Endothelial cell of umbilical vein (primary cell): ENCODE measurements at regions not wholly inside any gene's neighbourhood (a gene's known extent, or its start where the extent isn't known, plus 50 kb on each side); places are given as distances from the start of the nearest gene placed in this dataset.

Experiments used
- BruUV-seq: library from RNA; stranded (reverse); fragments of 400-500 nt; replicated peaks from 2 replicates; lab custom pipeline; 2021; lab: Mats Ljungman, UMichigan
- CTCF ChIA-PET: fragments of 300-600, 350-600 bp; sonication (Branson Sonifier 250); formaldehyde crosslinking; loops from one replicate; lab custom pipeline; 2021; ENCODE audit warnings: antibody characterized with exemption, inconsistent platforms; lab: Charles Lee
- POLR2A ChIA-PET: fragments of 300-600, 350-600 bp; sonication (Branson Sonifier 250); formaldehyde crosslinking; loops from one replicate; lab custom pipeline; 2021; ENCODE audit warnings: antibody characterized with exemption, inconsistent platforms; lab: Charles Lee
- DNase-seq: peaks from one replicate; pipeline ENCODE4 v3.0.0-alpha.2; 2011; ENCODE audit warnings: low read depth, low spot score
- FAIRE-seq: peaks from 2 replicates; lab custom pipeline; 2011; peaks lifted over from hg19 to GRCh38; lab: Jason Lieb, UNC
- H2AFZ ChIP-seq: 2 replicates; pipeline ENCODE4 v1.6.0; 2012; ENCODE audit warnings: low read depth, low read length, control low read depth, inconsistent platforms
- H3K27ac ChIP-seq: 2 replicates; pipeline ENCODE4 v1.5.1; 2011; ENCODE audit warnings: low read depth, mild to moderate bottlenecking, control low read depth, low read length, moderate library complexity; ENCODE audit not compliant: insufficient read depth
- H3K27me3 ChIP-seq, 2 experiments: 2 replicates each; pipeline versions ENCODE4 v1.6.0 to v1.6.1; 2011; ENCODE audit warnings: low read length in 2 of 2, mixed read lengths in 1 of 2; ENCODE audit not compliant: control insufficient read depth in 2 of 2, insufficient read depth in 2 of 2
- H3K36me3 ChIP-seq, 2 experiments: 2 replicates in 1 of 2; 3 replicates in 1 of 2; pipeline ENCODE4 v1.5.1; 2011; ENCODE audit warnings: low read length in 2 of 2, mild to moderate bottlenecking in 1 of 2, moderate library complexity in 1 of 2; ENCODE audit not compliant: control insufficient read depth in 2 of 2, insufficient read depth in 2 of 2; ENCODE audit errors: extremely low read depth in 1 of 2
- H3K4me1 ChIP-seq: 3 replicates; pipeline ENCODE4 v1.5.1; 2011; ENCODE audit warnings: mild to moderate bottlenecking, low read length; ENCODE audit not compliant: control insufficient read depth, insufficient read depth; ENCODE audit errors: extremely low read depth
- H3K4me2 ChIP-seq: 2 replicates; pipeline ENCODE4 v1.6.1; 2011; ENCODE audit warnings: low read length, control low read depth, mixed read lengths; ENCODE audit not compliant: insufficient read depth
- H3K4me3 ChIP-seq, 3 experiments: fragments of 200-600 bp in 1 of 3; sonication (generic), shearing (Covaris generic) in 1 of 3; replicated peaks in 1 of 3; 2 replicates each; pipeline ENCODE4 v1.5.1; 2011 to 2016; ENCODE audit warnings: control low read depth in 3 of 3, low read length in 3 of 3, mild to moderate bottlenecking in 2 of 3, inconsistent platforms in 1 of 3, low read depth in 1 of 3, moderate library complexity in 1 of 3; ENCODE audit not compliant: insufficient read depth in 1 of 3
- H3K79me2 ChIP-seq: 2 replicates; pipeline ENCODE4 v1.6.0; 2012; ENCODE audit warnings: low read length, inconsistent platforms; ENCODE audit not compliant: control insufficient read depth, insufficient read depth
- H3K9ac ChIP-seq: replicated peaks from 2 replicates; pipeline ENCODE3; 2011; ENCODE audit warnings: low read length, control low read depth; ENCODE audit not compliant: insufficient read depth; ENCODE audit errors: extremely low read depth
- H3K9me1 ChIP-seq: replicated peaks from 3 replicates; pipeline ENCODE4 v1.6.0; 2011; ENCODE audit warnings: mild to moderate bottlenecking, low read length; ENCODE audit not compliant: control insufficient read depth, insufficient read depth; ENCODE audit errors: extremely low read depth
- H3K9me3 ChIP-seq: replicated peaks from 2 replicates; pipeline ENCODE4 v1.5.1; 2012; ENCODE audit warnings: low read length, inconsistent platforms; ENCODE audit not compliant: control insufficient read depth, insufficient read depth
- H4K20me1 ChIP-seq: replicated peaks from 2 replicates; pipeline ENCODE3; 2011; ENCODE audit warnings: mild to moderate bottlenecking, low read length; ENCODE audit not compliant: control insufficient read depth, insufficient read depth; ENCODE audit errors: extremely low read depth
- EZH2 ChIP-seq: IDR thresholded peaks from 2 replicates; pipeline ENCODE4 v1.6.1; 2012; ENCODE audit warnings: borderline replicate concordance, low read depth, mild to moderate bottlenecking, moderate library complexity, low read length, inconsistent platforms; ENCODE audit not compliant: severe bottlenecking
- FOS ChIP-seq: IDR thresholded peaks from 2 replicates; pipeline ENCODE4 v1.6.1; 2011; ENCODE audit warnings: mild to moderate bottlenecking, low read length, moderate library complexity, borderline replicate concordance; ENCODE audit not compliant: insufficient read depth
- GATA2 ChIP-seq: IDR thresholded peaks from 2 replicates; pipeline ENCODE4 v1.7.0; 2011; ENCODE audit warnings: low read depth, mild to moderate bottlenecking, moderate library complexity, mixed read lengths, low read length; ENCODE audit not compliant: insufficient read length, insufficient read depth
- JUN ChIP-seq: IDR thresholded peaks from 2 replicates; pipeline ENCODE4 v1.6.1; 2011; ENCODE audit warnings: borderline replicate concordance, low read depth; ENCODE audit not compliant: insufficient read length, insufficient read depth
- MYC ChIP-seq: IDR thresholded peaks from one replicate; pipeline ENCODE4 v1.6.1; 2011; ENCODE audit warnings: mild to moderate bottlenecking, low read depth, low read length
- POLR2A ChIP-seq: IDR thresholded peaks from 2 replicates; pipeline ENCODE4 v1.6.1; 2012; ENCODE audit warnings: low read depth, mild to moderate bottlenecking, control low read depth, low read length
- POLR2AphosphoS5 ChIP-seq: IDR thresholded peaks from 2 replicates; pipeline ENCODE4 v1.6.1; 2012; ENCODE audit warnings: low read depth, mild to moderate bottlenecking, control low read depth, low read length, moderate library complexity; ENCODE audit not compliant: insufficient read depth
- dilution Hi-C: fragments of 300-500 bp; cut with MboI; formaldehyde crosslinking; loops from one replicate; pipeline ENCODE4 v1.15.0; 2019; ENCODE audit warnings: low sequenced_read_pairs; ENCODE audit not compliant: extremely low pct_ligation_motif_present
- intact Hi-C: fragments of 100-400 bp; cut with micrococcal nuclease; formaldehyde crosslinking; loops from one replicate; pipeline ENCODE4 v1.10.0; 2022
- TF ChIP-seq, protein P1 (sequence below): IDR thresholded peaks from 2 replicates; pipeline ENCODE4 v1.6.1; 2011; ENCODE audit not compliant: insufficient read depth, insufficient read length
- TF ChIP-seq, protein P2 (sequence below), 2 donors: IDR thresholded peaks; 1 replicate in 1 of 2; 2 replicates in 1 of 2; pipeline ENCODE4 v1.5.1; 2011; ENCODE audit warnings: low read length in 2 of 2, mild to moderate bottlenecking in 2 of 2, moderate library complexity in 2 of 2, control low read depth in 1 of 2, inconsistent platforms in 1 of 2, low read depth in 1 of 2; ENCODE audit not compliant: insufficient read depth in 1 of 2; ENCODE audit errors: extremely low read depth in 1 of 2

DNA sequence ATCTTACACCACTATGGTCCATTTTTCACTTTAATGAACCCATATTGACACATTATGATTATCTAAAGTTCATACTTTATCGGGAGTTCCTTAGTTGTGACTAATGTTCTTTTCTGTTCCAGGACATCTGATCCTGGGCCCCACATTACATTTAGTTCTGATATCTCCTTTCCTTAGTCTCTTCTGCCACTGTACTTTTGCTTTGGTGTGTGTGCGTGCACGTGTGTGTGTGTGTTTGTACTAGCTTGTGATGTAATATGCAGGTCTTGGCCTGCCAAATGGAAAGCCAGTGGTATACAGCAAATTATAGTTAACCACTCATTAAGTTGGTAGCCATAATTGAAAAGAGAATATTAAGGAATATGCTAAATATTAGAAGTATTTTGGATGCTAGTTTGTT is 88.0 kb downstream of the CDC42EP3 start:
- Histone ChIP-seq H3K36me3 (no peaks in the 10 kb centered on the region), H3K27me3 (no peaks in the 10 kb centered on the region), H3K4me1 (peaks cover 62% of the 10 kb centered on the region), H3K4me3 (no peak overlapping the region), H2AFZ (peak overlapping the region; percentile 66), H3K9ac (peak overlapping the region; percentile 21), H3K79me2 (no peaks in the 10 kb centered on the region), H3K4me2 (peak overlapping the region; percentile 32), H3K27ac (peak overlapping the region; percentile 45), H3K9me3 (no peaks in the 10 kb centered on the region), H3K9me1 (no peaks in the 10 kb centered on the region), H4K20me1 (no peaks in the 10 kb centered on the region)
- no peak for FAIRE-seq
- dilution Hi-C loops (no loop called here), intact Hi-C loops (no loop called here)
- ChIA-PET CTCF (interaction anchor here (0.8 to 6.6 kb wide), 14 partner anchors 16 to 294 kb away, joined by 3 to 33 read pairs (median 4); no protein-coding TSS in a partner anchor), POLR2A (no interaction called here)
- DNase-seq, result no peak
- BruUV-seq, result no TSS peak
- TF ChIP-seq FOS (no peak), MYC (no peak), EZH2 (no peak), POLR2AphosphoS5 (peak; percentile 7), GATA2 (peak; percentile 33), JUN (no peak), POLR2A (no peak)
- TF ChIP-seq, protein P1, sequence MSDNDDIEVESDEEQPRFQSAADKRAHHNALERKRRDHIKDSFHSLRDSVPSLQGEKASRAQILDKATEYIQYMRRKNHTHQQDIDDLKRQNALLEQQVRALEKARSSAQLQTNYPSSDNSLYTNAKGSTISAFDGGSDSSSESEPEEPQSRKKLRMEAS, result no peak
- TF ChIP-seq, protein P2, sequence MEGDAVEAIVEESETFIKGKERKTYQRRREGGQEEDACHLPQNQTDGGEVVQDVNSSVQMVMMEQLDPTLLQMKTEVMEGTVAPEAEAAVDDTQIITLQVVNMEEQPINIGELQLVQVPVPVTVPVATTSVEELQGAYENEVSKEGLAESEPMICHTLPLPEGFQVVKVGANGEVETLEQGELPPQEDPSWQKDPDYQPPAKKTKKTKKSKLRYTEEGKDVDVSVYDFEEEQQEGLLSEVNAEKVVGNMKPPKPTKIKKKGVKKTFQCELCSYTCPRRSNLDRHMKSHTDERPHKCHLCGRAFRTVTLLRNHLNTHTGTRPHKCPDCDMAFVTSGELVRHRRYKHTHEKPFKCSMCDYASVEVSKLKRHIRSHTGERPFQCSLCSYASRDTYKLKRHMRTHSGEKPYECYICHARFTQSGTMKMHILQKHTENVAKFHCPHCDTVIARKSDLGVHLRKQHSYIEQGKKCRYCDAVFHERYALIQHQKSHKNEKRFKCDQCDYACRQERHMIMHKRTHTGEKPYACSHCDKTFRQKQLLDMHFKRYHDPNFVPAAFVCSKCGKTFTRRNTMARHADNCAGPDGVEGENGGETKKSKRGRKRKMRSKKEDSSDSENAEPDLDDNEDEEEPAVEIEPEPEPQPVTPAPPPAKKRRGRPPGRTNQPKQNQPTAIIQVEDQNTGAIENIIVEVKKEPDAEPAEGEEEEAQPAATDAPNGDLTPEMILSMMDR (IDR thresholded peaks at IDR 0.05; ENCODE audit: extremely low read depth in 1 of 2, insufficient read depth in 1 of 2, low read depth in 1 of 2, low read length in 2 of 2), result no peak
